Activated CD4-positive, alpha-beta T cell treated with anti-CD3 and anti-CD28 coated beads, Interleukin-2, amount 10 ng/mL, durations not matched to agents 7 days and 5 days (primary cell): ENCODE measurements at regions not wholly inside any gene's neighbourhood (a gene's known extent, or its start where the extent isn't known, plus 50 kb on each side); places are given as distances from the start of the nearest gene placed in this dataset.

ENCODE experiments used
- CTCF ChIA-PET: fragments of 350-600 bp; sonication (Branson Sonifier 250); formaldehyde crosslinking; loops from one replicate; lab custom pipeline; 2021; ENCODE audit warnings: antibody characterized with exemption; lab: Charles Lee
- POLR2A ChIA-PET: fragments of 350-600 bp; sonication (Branson Sonifier 250); formaldehyde crosslinking; loops from one replicate; lab custom pipeline; 2021; ENCODE audit warnings: antibody characterized with exemption; lab: Charles Lee
- DNase-seq: peaks from one replicate; pipeline ENCODE4 v3.0.0-alpha.2; 2020
- H3K27ac Mint-ChIP-seq: one replicate; pipeline ENCODE4 v1.8.0; 2021; ENCODE audit warnings: mild to moderate bottlenecking, moderate library complexity, mixed read lengths
- H3K27me3 Mint-ChIP-seq: one replicate; pipeline ENCODE4 v1.8.0; 2021; ENCODE audit warnings: mixed read lengths
- H3K36me3 Mint-ChIP-seq: one replicate; pipeline ENCODE4 v1.8.0; 2021; ENCODE audit warnings: low read depth, mixed read lengths
- H3K4me1 Mint-ChIP-seq: one replicate; pipeline ENCODE4 v1.8.0; 2021; ENCODE audit warnings: mixed read lengths
- H3K4me3 Mint-ChIP-seq: one replicate; pipeline ENCODE4 v1.8.0; 2021; ENCODE audit warnings: mild to moderate bottlenecking, moderate library complexity, mixed read lengths
- H3K9me3 Mint-ChIP-seq: one replicate; pipeline ENCODE4 v1.8.0; 2021; ENCODE audit warnings: mixed read lengths

DNA sequence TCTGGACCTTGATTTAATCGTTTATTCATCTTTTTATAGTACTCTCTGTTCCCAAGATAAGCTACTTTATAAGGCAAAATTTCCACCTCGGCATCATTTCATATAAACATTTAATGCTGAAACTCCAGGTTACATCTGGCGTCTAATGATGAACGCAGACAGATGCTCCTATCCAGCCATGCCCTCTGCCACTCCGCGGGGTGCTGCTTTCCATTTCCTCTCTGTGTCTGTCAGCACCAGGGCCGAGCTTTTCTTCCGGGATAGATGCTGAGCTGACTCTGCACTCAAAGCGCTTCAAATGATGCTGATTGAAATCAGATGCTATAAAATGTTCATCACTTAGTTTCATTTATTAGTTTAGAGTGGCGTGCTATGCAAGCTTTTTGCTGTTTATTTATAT, 80.5 kb upstream of the HELT start:
- POLR2A ChIA-PET: no interaction called here
- Mint-ChIP-seq H3K27ac (no peak overlapping the region), H3K27me3 (peaks cover 11% of the 10 kb centered on the region), H3K36me3 (no peaks in the 10 kb centered on the region), H3K4me1 (no peaks in the 10 kb centered on the region), H3K9me3 (no peaks in the 10 kb centered on the region), H3K4me3 (no peak overlapping the region)
- DNase-seq: no peak
- CTCF ChIA-PET: interaction anchor here (1.2 kb wide), 1 partner anchor 21 kb away, joined by 3 read pairs; no protein-coding TSS in a partner anchor

DNA sequence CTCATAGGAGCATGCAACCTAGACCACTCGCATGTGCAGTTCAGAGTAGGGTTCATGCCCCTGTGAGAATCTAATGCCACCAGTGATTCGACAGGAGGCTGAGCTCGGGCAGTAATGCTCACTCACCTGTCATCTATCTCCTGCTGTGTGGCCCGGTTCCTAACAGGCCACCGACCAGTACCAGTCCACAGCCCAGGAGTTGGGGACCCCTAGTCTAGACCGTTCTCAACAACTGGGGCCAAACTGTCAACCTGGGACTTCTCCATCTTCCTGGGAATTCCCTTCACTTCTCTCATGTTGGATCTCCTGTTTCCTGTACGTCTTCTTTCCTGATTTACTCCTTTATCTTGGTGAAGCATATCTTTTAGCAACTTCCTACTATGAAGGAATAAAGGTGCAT, 79.4 kb upstream of the HELT start:
- Mint-ChIP-seq H3K9me3 (no peaks in the 10 kb centered on the region), H3K4me1 (no peaks in the 10 kb centered on the region), H3K27ac (no peak overlapping the region), H3K36me3 (no peaks in the 10 kb centered on the region), H3K27me3 (peaks cover 11% of the 10 kb centered on the region), H3K4me3 (no peak overlapping the region)
- CTCF ChIA-PET: interaction anchor here (1.2 kb wide), 1 partner anchor 20 kb away, joined by 3 read pairs; no protein-coding TSS in a partner anchor
- POLR2A ChIA-PET: no interaction called here
- DNase-seq: no peak

DNA sequence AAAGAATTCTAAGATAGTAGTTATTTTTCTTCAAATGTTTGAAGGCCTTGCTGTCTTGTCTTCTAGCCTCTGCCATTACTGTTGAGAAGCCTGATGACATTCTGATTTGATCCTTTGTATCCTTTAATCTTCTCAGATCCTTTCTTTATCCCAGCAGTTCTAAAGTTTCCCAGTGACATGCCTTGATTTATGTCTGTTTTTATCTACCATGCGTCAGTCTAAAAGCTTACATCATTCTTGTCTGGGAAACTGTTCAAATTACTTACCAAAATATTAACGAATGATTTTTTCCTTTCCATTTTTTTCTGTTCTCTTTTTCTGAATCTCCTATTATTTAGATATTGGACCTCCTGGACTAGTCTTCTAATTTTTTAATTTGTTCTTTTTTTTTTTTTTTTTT, 78.3 kb upstream of the HELT start:
- no peak overlapping the region for H3K4me3 Mint-ChIP-seq
- POLR2A ChIA-PET: no interaction called here
- no peak overlapping the region for H3K27ac Mint-ChIP-seq
- DNase-seq: no peak
- H3K9me3 Mint-ChIP-seq: no peaks in the 10 kb centered on the region
- CTCF ChIA-PET: interaction anchor here (0.8 kb wide), 1 partner anchor 177 kb away, joined by 5 read pairs; no protein-coding TSS in a partner anchor
- peaks cover 11% of the 10 kb centered on the region for H3K27me3 Mint-ChIP-seq
- H3K36me3 Mint-ChIP-seq: no peaks in the 10 kb centered on the region
- no peaks in the 10 kb centered on the region for H3K4me1 Mint-ChIP-seq

DNA sequence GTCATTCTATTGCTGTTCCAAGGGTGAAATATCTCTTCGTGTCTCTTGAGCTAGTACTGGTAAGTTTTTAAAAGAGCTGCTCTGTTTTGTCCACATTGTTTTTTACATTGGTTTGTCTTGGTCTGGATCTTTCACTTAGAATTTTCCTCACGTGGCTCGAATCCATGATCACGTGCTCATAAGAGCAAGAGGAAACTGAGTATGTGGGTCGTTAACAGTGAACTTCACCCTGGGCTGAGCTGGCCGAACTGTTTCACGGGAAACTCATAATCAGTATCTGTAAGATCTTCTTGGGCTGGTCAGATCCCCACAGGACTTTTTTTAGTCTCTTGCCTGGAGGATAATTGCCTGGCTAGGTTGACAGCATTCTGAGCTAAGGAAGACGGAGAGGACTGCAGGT, 77.8 kb upstream of the HELT start:
- peaks cover 11% of the 10 kb centered on the region for H3K27me3 Mint-ChIP-seq
- H3K27ac Mint-ChIP-seq: no peak overlapping the region
- no peaks in the 10 kb centered on the region for H3K9me3 Mint-ChIP-seq
- CTCF ChIA-PET: interaction anchor here (0.6 kb wide), 1 partner anchor 345 kb away, joined by 3 read pairs; no protein-coding TSS in a partner anchor
- H3K4me3 Mint-ChIP-seq: no peak overlapping the region
- H3K36me3 Mint-ChIP-seq: no peaks in the 10 kb centered on the region
- POLR2A ChIA-PET: no interaction called here
- DNase-seq: no peak
- no peaks in the 10 kb centered on the region for H3K4me1 Mint-ChIP-seq

DNA sequence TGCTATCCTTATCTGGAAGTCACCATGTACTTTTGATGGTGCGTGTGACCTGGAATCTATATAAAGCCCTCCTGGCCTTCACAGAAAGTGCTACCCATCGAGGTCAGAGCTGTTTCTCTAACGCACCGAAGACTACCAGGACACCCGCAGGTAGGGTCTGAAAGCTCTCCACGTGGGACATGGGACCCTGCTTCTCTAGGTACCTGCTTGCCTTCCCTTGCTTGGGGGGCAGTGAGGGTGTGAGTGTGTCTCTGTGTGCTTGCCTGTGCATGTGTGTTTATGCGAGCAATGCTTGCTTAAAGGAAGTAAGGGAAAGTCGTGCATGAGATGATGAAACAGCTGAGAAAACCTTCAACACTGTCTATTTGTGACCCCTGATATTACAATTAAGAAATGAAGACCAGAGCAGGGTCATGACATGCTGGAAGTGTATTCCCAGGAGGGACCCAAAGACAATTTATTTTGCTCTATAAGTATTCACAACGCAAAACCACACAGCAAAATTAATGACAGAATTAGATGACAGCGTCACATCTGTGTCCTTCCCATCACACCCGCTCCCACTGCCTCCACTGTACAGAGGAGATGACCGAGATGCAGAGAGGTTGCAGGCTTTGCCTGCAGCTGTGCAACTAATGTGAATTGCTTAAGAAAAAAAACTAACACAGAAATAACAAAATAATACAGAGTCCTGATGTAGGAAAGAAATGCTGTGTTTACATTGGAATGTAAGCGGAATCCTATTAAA, 76.4 kb upstream of the HELT start:
- POLR2A ChIA-PET: no interaction called here
- H3K4me1 Mint-ChIP-seq: no peaks in the 10 kb centered on the region
- no peak for DNase-seq

DNA sequence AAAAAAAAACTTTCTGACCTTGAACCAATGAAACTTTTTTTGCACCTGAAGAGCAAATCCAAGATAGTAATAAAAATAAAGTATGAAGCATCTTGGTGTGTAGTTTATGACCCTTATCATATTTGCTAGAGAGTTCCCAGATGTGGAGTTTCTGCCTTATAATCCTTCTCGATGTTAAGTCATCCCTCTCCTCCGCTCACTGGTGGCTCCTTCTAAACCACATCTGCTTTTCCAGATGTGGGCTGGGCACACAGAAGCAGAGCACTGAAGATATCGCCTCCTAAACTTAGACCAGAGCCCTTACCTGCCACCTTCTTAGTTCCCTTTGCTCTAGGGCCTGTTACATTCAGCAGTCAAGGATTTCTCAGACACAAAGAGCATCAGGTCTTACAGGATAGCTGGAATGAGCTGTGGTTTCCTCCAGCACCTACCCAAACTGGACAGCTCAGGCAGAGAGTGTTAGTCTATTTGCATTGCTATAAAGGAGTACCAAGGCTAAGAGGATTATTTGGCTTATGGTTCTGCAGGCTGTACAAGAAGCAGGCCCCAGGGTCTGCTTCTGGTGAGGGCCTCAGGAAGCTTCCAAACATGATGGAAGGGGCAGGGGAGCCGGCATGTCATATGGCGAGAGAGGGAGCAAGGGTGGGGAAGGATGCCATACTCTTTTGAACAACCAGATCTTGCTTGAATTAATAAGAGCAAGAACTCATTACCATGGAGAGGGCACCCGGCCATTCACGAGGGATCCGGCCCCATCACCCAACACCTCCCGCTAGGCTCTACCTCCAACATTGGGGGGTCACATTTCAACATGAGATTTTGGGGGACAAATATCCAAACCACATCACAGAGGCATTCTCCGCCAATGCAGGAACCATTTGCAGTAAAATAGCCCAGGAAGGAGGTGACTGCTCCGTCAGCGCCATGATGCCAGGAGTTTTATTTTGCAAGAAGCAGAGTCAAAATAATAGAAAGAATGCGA, 75.6 kb upstream of the HELT start:
- H3K4me3 Mint-ChIP-seq: no peak overlapping the region
- ChIA-PET POLR2A (no interaction called here), CTCF (no interaction called here)
- peaks cover 26% of the 10 kb centered on the region for H3K27me3 Mint-ChIP-seq
- no peak for DNase-seq
- no peaks in the 10 kb centered on the region for H3K9me3 Mint-ChIP-seq
- H3K4me1 Mint-ChIP-seq: no peaks in the 10 kb centered on the region
- no peak overlapping the region for H3K27ac Mint-ChIP-seq
- no peaks in the 10 kb centered on the region for H3K36me3 Mint-ChIP-seq

More for the DNA sequence above, 76.4 kb upstream of the HELT start:
- no peak overlapping the region for H3K4me3 Mint-ChIP-seq
- H3K27me3 Mint-ChIP-seq: peaks cover 22% of the 10 kb centered on the region
- H3K9me3 Mint-ChIP-seq: no peaks in the 10 kb centered on the region
- H3K36me3 Mint-ChIP-seq: no peaks in the 10 kb centered on the region
- CTCF ChIA-PET: no interaction called here
- no peak overlapping the region for H3K27ac Mint-ChIP-seq

DNA sequence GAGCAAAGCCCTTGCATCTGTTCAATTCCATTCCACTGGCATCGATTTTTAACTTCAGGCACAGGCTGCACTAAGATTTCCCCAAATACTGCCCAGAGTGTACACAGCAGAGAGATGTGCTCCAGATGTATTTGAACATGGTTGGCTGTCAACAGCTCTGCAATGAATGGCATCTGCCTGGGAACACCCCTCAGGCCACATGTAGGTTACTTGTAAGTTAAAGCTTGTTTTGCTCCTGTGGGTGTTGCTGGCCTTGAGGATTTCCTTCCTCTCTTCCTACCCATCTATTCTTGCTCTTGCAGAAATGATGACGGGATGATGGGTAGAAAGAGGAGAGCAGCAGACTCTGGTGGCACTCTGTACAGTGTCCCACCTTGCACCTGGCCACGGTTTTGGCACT, 69.3 kb upstream of the HELT start:
- POLR2A ChIA-PET: no interaction called here
- H3K36me3 Mint-ChIP-seq: no peaks in the 10 kb centered on the region
- H3K27ac Mint-ChIP-seq: no peak overlapping the region
- CTCF ChIA-PET: interaction anchor here (1.4 kb wide), 1 partner anchor 10 kb away, joined by 4 read pairs; no protein-coding TSS in a partner anchor
- no peak for DNase-seq
- H3K4me1 Mint-ChIP-seq: no peaks in the 10 kb centered on the region
- H3K4me3 Mint-ChIP-seq: no peak overlapping the region
- H3K9me3 Mint-ChIP-seq: no peaks in the 10 kb centered on the region
- H3K27me3 Mint-ChIP-seq: peaks cover 32% of the 10 kb centered on the region

DNA sequence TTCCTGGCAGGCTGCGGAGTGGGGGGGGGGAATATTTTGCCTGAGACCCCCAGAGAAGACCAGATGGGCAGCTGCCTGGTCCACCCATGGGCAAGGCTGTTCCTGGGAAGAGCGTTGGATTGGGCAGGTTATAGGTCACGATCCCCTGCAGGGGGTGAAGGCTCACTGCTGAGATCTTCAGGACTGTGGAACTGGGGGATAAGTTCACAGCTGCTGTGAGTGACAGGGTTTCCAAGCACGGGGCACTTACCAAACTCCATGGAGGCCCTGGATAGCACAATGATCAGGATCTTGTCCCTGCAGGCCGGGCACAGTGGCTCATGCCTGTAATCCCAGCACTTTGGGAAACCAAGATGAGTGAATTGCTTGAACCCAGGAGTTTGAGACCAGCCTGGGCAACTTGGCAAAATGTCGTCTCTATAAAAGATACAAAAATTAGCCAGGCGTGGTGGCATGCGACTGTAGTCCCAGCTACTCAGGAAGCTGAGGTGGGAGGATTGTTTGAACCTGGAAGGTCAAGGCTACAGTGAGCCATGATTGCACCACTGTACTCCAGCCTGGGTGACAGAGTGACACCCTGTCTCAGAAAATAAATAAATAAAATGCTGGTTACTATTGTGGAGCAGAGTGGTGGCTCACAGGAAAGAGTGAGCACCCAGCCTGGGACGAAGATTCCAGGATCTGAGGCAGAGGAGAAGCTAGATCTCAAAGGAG, 68.0 kb upstream of the HELT start:
- H3K9me3 Mint-ChIP-seq: no peaks in the 10 kb centered on the region
- H3K4me1 Mint-ChIP-seq: no peaks in the 10 kb centered on the region
- H3K36me3 Mint-ChIP-seq: no peaks in the 10 kb centered on the region
- ChIA-PET CTCF (no interaction called here), POLR2A (no interaction called here)
- DNase-seq: no peak
- H3K27me3 Mint-ChIP-seq: peaks cover 32% of the 10 kb centered on the region
- no peak overlapping the region for H3K4me3 Mint-ChIP-seq
- H3K27ac Mint-ChIP-seq: no peak overlapping the region

DNA sequence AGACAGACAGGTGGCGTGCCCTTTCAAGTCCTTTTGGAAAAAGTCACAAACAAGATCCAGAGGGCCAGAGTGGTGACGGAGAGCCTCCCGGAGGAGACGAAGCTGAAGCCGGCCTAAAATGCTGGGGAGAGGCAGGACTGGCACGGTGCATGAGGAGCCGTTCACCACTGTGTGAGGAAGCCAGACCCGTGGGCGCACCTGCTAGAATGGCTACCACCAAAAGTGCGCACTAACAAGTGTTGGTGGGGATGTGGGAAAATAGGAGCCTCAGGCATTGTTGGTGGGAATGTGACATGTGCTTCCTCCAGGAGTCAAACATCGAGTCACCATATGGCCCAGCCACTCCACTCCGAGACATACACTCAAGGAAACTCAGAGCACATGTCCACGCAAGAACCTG, 67.4 kb upstream of the HELT start:
- CTCF ChIA-PET: no interaction called here
- POLR2A ChIA-PET: no interaction called here
- no peak for DNase-seq
- Mint-ChIP-seq H3K4me1 (no peaks in the 10 kb centered on the region), H3K4me3 (no peak overlapping the region), H3K36me3 (no peaks in the 10 kb centered on the region), H3K27me3 (peaks cover 30% of the 10 kb centered on the region), H3K27ac (no peak overlapping the region), H3K9me3 (no peaks in the 10 kb centered on the region)

DNA sequence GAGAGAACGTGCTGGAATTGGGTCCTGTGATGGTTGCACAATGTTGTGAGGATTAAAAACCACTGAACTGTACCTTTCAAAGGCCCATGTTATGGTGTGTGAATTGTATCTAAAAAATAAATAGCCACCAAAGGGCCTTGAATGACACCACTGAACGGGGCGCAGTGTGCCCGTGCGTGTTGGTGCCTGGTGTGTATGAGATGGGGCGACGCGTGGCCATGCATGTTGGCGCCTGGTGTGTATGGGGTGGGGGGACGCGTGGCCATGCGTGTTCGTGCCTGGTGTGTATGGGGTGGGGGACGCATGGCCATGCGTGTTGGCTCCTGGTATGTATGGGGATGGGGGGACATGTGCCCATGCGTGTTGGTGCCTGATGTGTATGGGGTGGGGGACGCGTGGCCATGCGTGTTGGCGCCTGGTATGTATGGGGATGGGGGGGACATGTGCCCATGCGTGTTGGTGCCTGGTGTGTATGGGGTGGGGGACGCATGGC, 66.6 kb upstream of the HELT start:
- ChIA-PET POLR2A (no interaction called here), CTCF (no interaction called here)
- Mint-ChIP-seq H3K27me3 (peaks cover 23% of the 10 kb centered on the region), H3K27ac (no peak overlapping the region), H3K36me3 (no peaks in the 10 kb centered on the region), H3K4me1 (no peaks in the 10 kb centered on the region), H3K9me3 (no peaks in the 10 kb centered on the region), H3K4me3 (no peak overlapping the region)
- DNase-seq: no peak

DNA sequence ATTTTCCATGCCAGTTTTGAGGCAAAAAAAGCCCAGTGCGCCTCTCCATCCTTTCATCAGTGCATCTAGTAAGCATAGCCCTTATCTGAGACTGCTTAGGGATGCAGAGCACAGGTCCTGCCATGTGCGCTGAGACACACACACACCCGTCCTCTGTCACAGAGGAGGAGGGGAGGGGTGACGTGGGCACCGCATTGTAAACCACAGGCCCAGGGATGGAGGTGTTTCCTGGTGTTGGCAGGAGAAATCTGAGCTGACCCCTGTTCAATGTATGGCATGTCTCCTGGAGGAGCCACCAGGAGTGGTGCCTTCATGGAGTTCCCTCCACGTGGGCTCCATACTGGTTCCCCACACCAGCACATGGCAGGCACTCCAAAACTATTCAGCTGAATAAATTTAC, 65.8 kb upstream of the HELT start:
- Mint-ChIP-seq H3K27me3 (peaks cover 15% of the 10 kb centered on the region), H3K4me3 (no peak overlapping the region), H3K36me3 (no peaks in the 10 kb centered on the region), H3K9me3 (no peaks in the 10 kb centered on the region), H3K4me1 (no peaks in the 10 kb centered on the region), H3K27ac (no peak overlapping the region)
- CTCF ChIA-PET: no interaction called here
- no peak for DNase-seq
- POLR2A ChIA-PET: no interaction called here

DNA sequence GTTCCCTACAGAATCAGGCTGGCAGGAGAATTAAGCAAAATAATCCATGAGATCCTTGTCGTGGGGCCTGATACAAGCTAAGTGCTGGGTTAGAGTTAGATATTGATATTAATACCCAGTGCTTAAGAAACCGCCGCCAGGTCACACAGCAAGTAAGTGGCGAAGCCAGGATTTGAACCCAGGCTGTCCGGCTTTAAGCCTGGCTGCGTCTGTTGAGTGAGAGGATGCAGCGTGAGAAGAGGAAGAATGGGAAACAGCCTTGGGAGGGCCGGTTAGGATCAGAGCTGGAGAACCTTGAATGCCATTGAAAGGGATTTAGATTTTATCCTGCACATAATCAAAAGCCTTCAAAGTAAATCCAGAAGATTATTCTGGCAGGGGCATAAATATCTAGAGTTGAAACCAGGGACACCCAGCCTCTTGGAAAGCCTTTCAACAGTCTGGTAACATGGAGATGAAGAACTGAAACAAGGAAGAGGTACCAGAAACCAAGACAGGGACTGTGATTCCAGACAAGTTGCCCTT, 64.8 kb upstream of the HELT start:
- H3K36me3 Mint-ChIP-seq: no peaks in the 10 kb centered on the region
- H3K27ac Mint-ChIP-seq: no peak overlapping the region
- H3K4me1 Mint-ChIP-seq: no peaks in the 10 kb centered on the region
- ChIA-PET POLR2A (no interaction called here), CTCF (no interaction called here)
- H3K27me3 Mint-ChIP-seq: peaks cover 12% of the 10 kb centered on the region
- H3K9me3 Mint-ChIP-seq: no peaks in the 10 kb centered on the region
- DNase-seq: no peak
- no peak overlapping the region for H3K4me3 Mint-ChIP-seq
